Stimulated activated CD4-positive, alpha-beta T cell treated with anti-CD3 and anti-CD28 coated beads, Interleukin-4, amount 100 ng/mL, for 24 hours (primary cell): ENCODE measurements at regions not wholly inside any gene's neighbourhood (a gene's known extent, or its start where the extent isn't known, plus 50 kb on each side); places are given as distances from the start of the nearest gene placed in this dataset.

Source experiments
- DNase-seq: peaks from one replicate; pipeline ENCODE4 v3.0.0-alpha.2; 2020

DNA sequence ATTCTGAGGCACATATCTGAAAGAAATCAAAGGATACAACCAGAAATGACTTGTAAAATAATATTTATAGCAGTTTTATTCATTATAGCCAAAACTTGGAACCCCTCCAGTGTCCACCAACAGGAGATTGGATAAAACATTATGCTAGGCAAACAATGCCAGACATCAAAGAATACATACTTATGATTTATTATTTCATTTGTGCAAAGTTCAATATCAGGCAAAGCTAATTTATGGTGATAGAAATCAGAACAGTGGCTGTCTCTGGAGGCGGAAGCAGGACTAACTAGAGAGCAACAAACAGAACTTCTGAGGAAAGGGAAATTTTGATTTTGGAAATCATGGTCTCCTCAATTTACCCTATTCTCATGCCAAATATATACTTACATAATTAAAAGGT lies 193.1 kb downstream of the ICE1 start:
- no peak for DNase-seq

DNA sequence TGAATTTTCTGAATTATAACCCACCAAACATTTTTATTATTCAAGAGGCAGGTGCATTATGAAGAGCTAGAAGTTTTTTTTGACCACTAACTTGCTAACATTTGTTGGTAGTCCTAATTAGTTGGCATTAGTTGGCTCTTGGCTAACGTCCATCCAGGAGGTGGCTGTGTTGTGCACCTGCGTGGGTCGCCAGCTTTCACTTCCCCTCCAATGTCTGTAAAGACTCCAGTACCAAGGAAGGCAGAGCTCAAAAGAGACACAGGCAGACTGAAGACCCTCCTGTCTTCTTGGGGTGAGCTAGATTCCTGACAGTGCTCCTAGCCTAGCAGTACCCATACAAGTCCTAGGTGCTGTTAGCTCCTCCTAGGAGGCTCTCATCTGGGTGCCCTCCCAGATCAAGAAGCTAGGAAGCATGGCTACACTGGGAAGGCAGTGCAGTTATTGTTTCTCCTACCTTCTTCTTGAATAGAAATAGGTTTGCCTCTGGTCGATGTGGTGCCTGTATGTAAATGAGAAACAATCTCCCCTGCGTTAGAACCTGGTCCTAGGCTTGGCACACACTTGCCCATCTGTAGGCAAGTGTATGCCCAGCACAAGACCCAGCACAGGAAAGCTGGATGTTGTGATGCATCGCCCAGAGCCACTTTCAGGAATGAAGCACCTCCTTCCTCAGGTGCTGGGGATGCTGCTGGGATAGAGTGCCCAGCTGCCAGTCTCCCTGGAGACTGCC lies 190.9 kb downstream of the ICE1 start:
- DNase-seq: no peak

DNA sequence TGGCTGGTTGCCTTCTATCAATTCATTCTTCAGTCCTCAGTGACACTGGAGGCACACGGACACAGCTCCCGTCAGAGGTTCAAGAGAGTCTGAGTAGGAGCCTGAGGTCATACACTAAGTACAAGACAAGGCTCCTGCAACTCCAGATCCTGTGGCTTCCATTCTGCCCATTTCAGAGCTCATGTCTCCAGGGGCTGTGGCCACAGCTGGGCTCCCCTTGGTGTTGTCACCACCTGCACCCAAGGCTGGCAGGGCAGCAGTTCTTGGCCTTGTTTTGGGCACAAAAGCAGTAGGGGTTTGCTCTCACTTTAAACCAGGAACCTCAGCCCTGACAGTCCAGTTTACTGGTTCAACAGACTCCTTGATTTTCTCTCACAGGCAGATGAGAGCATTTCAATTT lies 189.6 kb downstream of the ICE1 start:
- no peak for DNase-seq

DNA sequence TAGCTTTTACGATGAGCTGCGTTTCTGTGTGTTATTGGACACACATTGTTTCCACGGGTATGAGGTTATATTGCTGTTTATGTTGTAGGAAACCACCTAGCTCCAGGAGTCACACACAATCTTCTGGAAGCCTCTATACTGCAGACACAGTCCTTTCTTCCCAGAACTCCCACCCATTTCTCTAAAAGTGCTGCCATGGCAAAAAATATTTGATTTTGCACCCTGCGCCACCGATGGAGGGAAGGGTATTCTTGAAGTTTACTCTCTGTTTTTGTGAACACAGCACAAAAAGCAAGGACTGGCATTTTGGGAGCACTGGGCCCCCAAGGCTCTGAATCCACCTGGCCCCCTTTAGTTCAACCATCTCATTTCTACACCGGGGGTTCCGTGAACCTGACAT lies 187.5 kb downstream of the ICE1 start:
- no peak for DNase-seq

DNA sequence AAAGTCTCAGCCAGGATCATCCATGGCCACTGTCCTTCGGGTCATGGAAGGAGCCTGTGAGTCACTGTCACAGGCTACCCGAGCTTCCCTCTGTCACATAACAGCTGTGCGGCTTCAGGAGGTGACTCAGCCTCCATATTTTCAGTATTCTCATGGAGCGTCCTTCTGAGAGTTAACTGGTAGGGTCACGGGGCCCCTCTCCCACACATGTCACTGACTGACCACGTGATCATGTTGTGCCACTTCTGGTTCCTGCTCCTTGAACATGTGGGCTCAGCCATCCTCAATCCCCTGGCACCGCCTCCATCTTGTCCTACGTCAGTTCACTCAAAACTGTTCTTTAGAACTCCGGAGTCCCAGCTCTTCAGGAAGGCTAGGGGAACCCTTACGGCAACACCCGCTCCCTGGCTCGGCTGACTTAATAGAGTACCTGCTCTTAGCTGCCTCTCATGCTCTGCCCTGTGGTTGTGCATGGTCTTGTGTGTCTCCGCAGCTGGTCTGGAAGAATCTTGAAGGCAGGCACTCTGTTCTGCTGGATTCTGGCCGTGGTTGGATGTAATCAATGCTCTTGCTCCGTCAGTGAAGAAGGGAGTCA lies 182.8 kb downstream of the ICE1 start:
- no peak for DNase-seq

DNA sequence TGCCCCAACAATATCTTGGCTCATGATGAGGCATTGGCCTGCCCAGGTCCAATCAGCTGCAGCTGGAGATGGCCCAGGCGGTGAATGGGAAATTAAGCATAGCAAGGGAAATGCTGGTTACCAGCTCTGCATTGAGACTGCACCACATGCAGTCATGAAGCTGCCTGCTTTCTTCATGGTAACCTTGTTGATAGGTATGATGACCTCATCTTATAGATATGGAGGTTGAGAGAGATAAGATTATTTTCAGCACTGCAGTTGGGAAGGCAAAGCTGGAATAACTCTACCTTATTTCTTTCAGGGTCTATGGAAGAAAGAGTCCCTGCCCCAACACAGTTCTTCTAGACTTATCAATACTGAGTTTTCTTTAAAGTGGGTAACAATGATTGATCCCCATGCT lies 180.1 kb downstream of the ICE1 start:
- DNase-seq: no peak

DNA sequence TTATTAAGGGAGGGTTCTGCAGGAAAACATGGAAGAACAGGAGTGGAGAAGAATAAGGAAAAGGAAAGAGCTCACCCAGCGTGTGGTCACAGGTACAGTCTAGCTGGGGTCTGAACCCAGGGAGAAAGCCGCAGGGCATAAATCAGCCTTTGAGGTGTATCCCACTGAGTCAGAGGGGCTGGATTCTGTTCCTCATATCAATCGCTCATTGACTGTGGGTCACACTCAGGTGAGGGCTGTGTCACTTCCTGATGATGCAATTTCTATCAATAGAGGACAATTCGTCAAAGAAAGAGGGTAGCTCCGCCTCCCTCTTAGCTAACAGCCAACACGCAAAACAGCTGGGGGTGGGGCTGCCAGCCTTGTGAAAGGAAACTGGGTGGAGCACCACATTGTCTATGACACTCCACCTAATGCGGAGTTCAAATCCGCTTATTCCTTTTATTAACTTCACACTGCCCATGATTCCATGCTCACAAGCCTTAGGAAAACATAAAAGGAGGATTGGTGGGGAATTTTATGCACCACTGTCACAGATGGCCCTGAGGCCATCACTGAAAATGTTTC lies 176.2 kb downstream of the ICE1 start:
- no peak for DNase-seq

DNA sequence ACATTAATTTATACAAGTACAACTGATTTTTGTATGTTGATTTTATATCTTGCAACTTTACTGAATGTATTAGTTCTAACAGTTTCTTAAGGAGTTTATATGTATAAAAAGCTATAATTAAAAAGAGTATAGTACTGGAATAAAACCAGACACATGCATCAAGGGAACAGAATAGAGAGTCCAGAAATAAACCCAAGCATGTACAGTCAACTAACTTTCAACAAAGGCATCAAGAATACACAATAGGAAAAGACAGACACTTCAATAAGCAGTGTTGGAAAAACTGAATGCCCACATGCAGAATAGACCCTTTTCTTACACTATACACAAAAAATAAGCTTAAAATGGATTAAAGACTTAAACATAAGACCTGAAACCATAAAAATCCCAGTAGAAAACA lies 170.9 kb downstream of the ICE1 start:
- DNase-seq: no peak

DNA sequence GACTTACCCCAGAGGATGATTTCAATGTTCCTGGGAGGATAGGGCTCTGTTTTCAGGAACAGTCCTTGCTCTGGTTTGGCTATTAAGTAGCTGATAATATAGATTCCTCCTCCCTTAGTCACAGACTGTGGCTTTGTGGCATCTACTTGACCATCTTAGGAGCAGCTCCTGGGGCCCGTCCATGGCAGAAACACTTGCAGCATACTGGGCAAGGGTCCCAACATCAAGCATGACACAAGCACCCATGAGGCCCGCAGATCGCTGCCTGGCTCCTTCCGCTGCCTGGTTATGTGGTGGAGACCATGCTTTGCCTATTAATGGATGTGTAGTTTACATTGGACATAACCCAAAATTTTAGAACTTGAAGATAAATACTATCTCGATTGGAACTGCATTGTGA lies 170.1 kb downstream of the ICE1 start:
- DNase-seq: no peak

DNA sequence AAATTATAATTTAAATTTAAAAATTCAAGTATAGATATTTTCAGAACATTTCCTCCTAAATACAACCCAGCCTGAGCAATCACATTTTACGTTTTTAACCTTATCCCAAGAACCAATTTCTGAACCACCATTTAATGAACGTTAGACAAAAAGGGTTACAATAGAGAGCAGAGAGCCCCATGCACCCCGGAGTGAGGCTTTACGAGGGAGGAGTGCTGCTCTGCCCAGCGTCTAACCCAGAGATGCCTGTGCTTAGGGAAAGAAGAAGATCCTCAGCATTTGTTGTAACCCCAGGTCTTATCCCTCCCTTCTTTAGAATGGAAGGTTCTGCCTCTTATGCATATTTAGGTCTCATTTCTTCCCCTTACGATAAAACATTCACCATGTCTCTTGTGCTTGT lies 169.1 kb downstream of the ICE1 start:
- no peak for DNase-seq

DNA sequence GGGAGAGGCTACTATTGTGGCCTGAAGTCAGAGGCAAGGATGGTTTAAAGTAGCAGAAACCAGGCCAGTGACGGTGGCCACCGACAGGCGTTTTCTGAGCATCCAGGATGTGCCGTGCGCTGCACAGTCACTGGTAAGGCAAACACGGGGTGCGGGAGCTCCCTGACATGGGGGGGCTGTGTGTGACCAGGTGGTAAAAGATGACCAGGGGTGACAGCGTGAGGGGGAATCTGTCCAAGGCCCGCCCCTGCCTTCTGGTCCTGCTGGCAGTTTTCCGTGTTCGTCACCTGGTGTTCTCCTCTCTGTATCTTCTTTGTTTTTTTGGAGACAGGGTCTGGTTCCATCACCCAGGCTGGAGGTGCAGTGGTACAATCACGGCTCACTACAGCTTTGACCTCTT lies 167.4 kb downstream of the ICE1 start:
- no peak for DNase-seq

DNA sequence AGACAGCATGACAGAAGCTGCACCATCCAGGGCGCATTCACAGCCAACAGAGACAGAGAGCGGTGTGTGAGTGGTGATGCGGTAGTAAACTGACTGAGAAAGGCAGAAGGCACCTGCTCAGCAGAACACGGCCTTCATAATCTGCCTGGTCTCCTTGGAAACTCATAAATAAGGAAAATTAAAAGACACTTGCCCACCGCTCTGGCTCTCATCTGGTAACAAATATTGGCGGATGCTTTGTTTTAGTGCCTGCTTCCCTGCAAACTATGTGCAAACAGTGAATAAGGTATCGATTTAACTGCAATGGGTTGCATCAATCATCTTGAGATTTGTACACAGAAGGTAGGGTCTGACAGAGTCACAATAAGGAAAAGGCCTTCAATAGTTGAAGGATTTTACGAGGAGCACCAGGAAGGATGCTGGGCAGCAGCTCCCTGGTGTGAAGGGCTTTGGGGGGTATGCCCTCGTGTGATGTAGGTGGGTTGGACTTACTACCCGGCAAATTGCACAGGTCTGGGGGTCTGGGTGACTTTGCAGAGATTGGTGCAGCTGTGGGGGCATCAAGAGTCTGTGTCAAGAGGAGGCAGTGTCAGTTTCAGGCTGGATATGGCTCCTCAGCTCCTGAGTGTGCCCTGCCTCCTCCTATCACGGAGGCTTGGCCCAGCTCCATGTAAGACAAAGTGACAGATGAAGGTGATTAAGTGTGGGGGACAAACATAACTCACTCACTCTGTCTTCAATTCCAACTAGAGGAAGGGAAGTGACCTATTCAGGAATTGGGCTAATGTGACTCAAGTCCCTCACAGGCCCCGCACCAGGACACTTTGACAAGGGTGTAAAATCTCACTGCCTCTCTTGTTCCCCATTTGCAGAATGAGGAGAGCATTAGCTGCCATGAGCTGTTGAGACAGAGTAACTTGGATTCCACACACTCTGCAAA lies 166.7 kb downstream of the ICE1 start:
- DNase-seq: no peak

DNA sequence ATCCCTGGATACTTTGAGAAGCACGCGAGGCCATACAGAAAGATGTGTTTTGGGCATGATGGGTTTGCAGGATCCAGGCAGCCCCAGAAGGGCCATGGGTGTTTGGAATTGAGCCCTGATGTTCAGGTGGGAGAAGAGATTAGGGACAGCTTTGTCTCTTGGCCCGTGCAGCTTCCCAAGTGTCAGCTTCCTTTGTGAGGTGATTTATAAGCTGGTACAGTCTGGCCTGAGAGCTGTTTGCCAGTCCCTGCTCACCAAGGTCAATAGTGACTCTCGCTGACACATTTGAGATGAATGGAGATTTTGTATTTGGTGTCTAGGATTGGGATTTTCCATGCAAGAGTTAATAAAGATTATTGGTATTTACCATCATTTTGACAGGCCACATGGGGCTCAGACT lies 165.9 kb downstream of the ICE1 start:
- no peak for DNase-seq

DNA sequence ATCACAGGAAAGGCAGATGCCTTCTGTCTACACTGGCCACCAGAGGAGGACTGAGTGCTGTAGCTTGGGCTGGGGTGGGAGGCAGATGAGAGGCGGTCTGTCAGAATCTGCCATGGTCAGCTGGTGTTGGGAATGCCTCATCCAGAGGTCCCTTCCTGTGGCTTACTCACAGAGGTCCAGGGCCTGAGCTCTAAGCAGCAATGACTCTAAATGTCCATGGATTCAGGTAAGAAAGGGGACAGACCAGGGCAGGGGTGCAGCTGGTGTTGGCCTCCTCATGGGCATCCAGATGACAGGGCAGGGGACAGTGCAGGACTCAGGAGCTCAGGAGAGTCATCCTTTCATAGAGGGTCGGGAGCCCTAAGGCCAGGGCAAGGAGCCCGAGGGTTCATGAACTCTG lies 165.0 kb downstream of the ICE1 start:
- no peak for DNase-seq

DNA sequence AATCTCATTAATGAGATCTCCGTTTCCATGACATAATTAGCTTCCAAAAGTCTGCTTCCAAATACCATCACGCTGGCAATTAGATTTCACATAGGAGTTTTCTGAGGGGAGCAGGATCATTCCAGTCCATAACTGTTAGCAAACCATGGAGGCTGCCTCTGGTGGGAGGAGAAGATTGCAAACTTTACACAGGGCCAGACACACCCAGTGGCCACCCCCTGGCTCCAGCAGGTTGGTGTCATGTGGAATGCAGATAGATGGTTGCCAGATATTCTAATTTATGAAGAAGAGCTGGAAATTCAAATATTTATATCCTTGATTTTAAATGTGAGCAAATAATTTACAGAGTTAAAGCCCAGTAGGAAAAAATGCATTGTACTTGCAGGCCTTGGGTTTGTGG lies 164.2 kb downstream of the ICE1 start:
- DNase-seq: no peak

DNA sequence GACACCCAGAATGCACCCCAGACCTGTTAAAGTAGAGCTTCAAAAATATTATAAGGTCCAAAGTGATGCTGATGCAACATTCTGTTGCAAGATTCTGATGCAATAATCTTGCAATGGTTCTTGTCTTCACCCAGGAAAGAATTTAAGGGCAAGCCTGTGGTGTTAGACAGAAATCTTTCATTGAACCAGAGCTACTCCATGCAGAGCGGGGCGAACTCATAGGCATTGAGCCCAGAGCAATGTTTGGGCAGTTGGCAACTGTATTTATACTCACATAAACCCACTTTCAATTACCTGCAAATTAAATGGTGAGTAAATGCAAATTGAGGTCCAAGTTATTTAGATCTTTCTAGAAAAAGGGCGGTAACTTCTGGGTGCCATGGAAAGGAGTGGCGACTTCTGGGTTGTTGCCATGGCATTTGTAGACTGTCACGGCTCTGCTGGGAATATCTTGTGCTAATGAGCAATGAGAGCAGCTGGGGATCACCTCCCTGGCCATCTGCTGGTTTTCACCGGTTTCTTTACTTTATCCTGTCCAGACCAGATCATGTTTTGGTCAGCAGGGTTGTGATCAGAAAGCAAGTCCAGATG lies 163.4 kb downstream of the ICE1 start:
- DNase-seq: no peak

DNA sequence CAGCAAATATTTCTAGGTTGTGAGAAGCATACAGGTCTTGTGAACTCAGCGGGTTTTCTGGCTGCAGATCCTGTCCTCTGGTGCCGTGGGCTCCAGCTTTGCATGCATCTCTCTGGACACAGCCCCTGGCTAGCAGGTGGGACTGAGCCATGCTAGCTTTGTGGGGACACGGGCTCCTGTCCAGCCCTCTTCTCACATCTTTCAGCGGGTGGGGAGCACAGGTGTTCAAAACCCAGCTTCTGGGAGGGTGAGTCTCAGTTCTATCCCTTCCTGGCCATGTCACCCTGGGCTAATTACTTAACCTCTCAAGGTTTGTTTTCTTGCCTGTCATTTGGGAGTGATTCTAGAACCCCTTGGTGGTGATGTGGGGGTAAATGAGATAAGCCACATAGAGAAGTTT lies 162.3 kb downstream of the ICE1 start:
- no peak for DNase-seq

DNA sequence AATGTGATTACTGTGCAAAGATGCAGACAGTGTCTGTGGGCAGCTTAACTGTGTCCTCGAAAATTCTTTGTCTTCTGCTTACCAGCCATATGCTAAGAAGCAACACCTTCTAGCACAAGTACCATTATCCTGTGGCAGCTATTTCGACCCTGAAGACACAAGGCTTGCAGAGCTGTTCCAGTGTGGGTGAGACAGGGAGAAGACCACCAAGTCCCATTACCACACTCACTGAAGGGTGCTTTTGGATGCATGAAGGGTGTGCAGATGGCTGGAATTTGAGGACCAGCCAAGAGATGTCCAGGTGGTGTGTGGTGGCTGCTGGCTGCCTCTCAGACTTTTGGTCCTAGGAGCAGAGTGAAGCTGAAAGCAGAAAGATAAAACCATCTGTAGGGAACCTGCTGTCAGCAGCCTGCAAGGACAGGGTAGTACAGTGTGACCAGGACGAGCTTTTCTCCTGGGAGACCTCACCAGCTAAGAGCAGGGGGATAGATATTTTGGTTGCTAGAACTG lies 161.8 kb downstream of the ICE1 start:
- DNase-seq: no peak

DNA sequence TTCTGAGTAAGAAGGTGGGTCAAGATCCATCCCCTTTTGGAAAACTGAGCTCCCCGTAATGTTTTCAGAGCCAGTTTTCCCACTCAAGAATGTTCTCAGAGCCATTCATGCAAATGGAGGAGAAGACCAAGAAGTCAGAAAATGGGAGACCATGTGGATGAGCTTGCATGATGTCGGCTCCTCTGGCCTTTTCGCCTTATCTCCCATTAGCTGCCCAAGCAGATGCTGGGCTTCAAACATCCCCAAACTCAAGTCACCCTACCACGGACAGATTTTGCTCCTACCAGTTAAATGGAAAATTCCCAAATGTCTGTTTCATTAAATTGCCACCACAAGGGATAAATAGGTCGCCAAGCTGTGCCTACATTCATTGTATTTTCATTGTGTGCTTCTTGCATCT lies 161.4 kb downstream of the ICE1 start:
- no peak for DNase-seq

DNA sequence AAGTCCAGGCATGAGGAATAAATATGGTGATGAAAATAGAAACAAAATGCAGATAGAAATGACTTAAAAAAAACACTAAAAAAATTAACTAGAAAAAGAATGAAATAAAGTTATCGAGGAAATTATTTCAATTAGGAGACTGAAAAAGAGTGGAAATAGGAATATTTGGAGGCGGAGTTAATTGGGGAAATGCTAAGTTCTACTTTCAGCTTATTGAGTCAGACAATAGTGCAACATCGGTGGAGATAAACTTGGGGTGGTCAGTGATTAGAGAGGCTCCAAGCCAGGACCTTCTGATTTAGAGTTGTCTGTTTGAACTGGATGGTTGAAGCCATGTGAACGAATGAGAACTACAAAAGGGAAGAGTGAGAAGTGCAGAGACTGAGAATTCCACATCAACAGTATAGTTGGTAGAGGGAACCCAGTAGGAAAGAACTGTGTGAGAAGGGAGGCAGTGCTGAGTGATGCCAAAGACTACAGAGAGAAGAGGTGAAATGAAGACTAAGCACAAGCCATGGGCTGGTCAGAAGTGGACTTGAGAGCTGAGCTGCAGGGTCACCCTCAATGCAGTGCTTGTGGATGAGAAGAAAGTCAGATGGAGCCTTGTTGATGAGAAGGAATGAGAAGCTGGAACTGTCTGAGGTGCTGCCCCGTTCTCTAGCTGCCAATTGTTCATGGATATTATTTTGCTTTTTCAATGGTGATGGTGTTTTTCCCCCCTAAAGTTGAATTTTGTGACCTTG lies 160.7 kb downstream of the ICE1 start:
- no peak for DNase-seq

DNA sequence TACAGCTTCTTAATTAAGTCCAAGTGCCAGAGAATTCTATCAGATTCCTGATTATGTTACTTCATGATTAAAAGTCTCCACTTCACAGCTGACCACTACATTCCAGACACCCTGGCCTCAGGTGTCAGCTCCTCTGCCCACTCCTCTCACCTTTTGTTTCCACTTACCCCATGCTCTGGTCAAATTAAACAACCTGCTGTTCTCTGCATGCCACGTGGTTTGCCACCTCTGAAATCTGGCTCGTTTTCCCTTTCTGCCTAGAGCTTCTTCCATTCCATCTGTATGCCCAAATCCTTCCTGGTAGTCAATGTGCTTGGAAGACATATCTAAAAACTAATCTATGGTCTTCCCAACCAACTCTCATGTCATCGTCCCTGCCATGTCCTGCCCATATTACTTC lies 158.6 kb downstream of the ICE1 start:
- no peak for DNase-seq

DNA sequence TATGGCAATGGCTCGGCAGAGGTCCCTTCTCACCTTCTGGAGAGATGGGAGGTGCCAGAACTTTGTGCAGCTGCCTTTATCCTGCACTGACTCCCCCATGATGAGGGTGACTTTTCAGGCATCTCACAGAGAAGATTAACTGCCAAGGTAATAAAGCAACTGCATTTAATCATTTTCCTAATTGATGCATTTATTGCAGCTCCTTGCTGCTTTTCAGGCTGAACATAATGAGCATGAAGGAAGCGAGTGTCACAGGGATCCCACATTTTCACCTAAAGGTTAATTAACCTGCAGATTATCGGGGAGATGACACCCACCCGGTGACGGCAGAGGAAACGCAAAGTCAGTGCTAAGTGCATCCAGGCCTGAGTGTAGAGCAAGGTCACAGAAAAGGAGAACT lies 154.3 kb downstream of the ICE1 start:
- no peak for DNase-seq
